Fibroblast of skin of back (primary cell): ENCODE measurements at regions not wholly inside any gene's neighbourhood (a gene's known extent, or its start where the extent isn't known, plus 50 kb on each side); places are given as distances from the start of the nearest gene placed in this dataset.
"Not testable (repeated sequence)": the region's sequence is repeated elsewhere in the genome, so short reads cannot be mapped to it uniquely, and the experiment has no call there.

ENCODE experiments used
- DNase-seq: peaks from one replicate; pipeline ENCODE4 v3.0.0-alpha.2; 2013

GRCh38 chr11:98230678-98231077 is 790.1 kb upstream of the CNTN5 start:
- no peak for DNase-seq

- DNase-seq = no peak
These were observed 786.1 kb upstream of the CNTN5 start for GRCh38 chr11:98234698-98235097.

GRCh38 chr11:98243897-98244296 is 776.9 kb upstream of the CNTN5 start:
- DNase-seq = no peak

GRCh38 chr11:98260983-98261382 is 759.8 kb upstream of the CNTN5 start:
- DNase-seq = no peak

- no peak for DNase-seq
These were observed 743.4 kb upstream of the CNTN5 start for GRCh38 chr11:98277251-98277912.

GRCh38 chr11:98289617-98290263 is 731.0 kb upstream of the CNTN5 start:
- no peak for DNase-seq

- no peak for DNase-seq
These were observed 724.5 kb upstream of the CNTN5 start for GRCh38 chr11:98296091-98296880.

GRCh38 chr11:98300719-98301118 is 720.0 kb upstream of the CNTN5 start:
- DNase-seq = peak; percentile 6

- no peak for DNase-seq
These were observed 712.8 kb upstream of the CNTN5 start for GRCh38 chr11:98307827-98308491.

GRCh38 chr11:98330306-98330705 is 690.4 kb upstream of the CNTN5 start:
- DNase-seq = not testable (repeated sequence)

GRCh38 chr11:98358551-98358950 is 662.2 kb upstream of the CNTN5 start:
- DNase-seq = no peak

- DNase-seq = peak; percentile 11
These were observed 655.6 kb upstream of the CNTN5 start for GRCh38 chr11:98365190-98365589.

GRCh38 chr11:98365941-98366340 is 654.8 kb upstream of the CNTN5 start:
- DNase-seq = no peak

- no peak for DNase-seq
These were observed 630.4 kb upstream of the CNTN5 start for GRCh38 chr11:98390391-98390790.

- DNase-seq = not testable (repeated sequence)
These were observed 626.2 kb upstream of the CNTN5 start for GRCh38 chr11:98394500-98394899.

GRCh38 chr11:98398508-98398907 is 622.2 kb upstream of the CNTN5 start:
- no peak for DNase-seq

GRCh38 chr11:98409069-98409468 is 611.7 kb upstream of the CNTN5 start:
- no peak for DNase-seq

- DNase-seq = no peak
These were observed 609.0 kb upstream of the CNTN5 start for GRCh38 chr11:98411777-98412176.

GRCh38 chr11:98417256-98417755 is 603.4 kb upstream of the CNTN5 start:
- no peak for DNase-seq

- DNase-seq = no peak
These were observed 596.8 kb upstream of the CNTN5 start for GRCh38 chr11:98423933-98424332.

- DNase-seq = not testable (repeated sequence)
These were observed 596.0 kb upstream of the CNTN5 start for GRCh38 chr11:98424773-98425172.

- no peak for DNase-seq
These were observed 589.0 kb upstream of the CNTN5 start for GRCh38 chr11:98431463-98432359.
